Omental fat pad (tissue), 3 donors: ENCODE measurements at regions not wholly inside any gene's neighbourhood (a gene's known extent, or its start where the extent isn't known, plus 50 kb on each side); places are given as distances from the start of the nearest gene placed in this dataset.

ENCODE experiments used
- ATAC-seq: fragments of 150-250 bp; one replicate; pipeline ENCODE4 v1.9.1; 2016; ENCODE audit warnings: mild to moderate bottlenecking, moderate library complexity; ENCODE audit not compliant: low FRiP score
- DNase-seq: peaks from one replicate; pipeline ENCODE4 v3.0.0-alpha.2; 2019; ENCODE audit warnings: low spot score
- CTCF ChIP-seq, 3 donors: fragments of 450-650 bp; IDR thresholded peaks; one replicate each; pipeline ENCODE4 v1.5.1; 2016 to 2017; ENCODE audit warnings: antibody characterized with exemption in 3 of 3, mild to moderate bottlenecking in 3 of 3, moderate library complexity in 2 of 3

GRCh38 chr21:31558189-31558961 lies 101.1 kb upstream of the SOD1 start:
- no peak for DNase-seq
- ATAC-seq = no peak
- no peak for TF ChIP-seq CTCF (IDR thresholded peaks at IDR 0.05)

GRCh38 chr21:31557421-31558188 lies 101.9 kb upstream of the SOD1 start:
- ATAC-seq = no peak
- no peak for TF ChIP-seq CTCF (IDR thresholded peaks at IDR 0.05)
- DNase-seq = no peak

GRCh38 chr21:31556662-31557061 lies 102.8 kb upstream of the SOD1 start:
- ATAC-seq = no peak
- no peak for TF ChIP-seq CTCF (IDR thresholded peaks at IDR 0.05)
- DNase-seq = no peak

- TF ChIP-seq CTCF (IDR thresholded peaks at IDR 0.05) = no peak
- ATAC-seq (no peak), DNase-seq (no peak)
These were observed 103.7 kb upstream of the SOD1 start for GRCh38 chr21:31555741-31556191.

- no peak for TF ChIP-seq CTCF (IDR thresholded peaks at IDR 0.05)
- no peak for ATAC-seq
- DNase-seq = no peak
These were observed 104.9 kb upstream of the SOD1 start for GRCh38 chr21:31554511-31555022.

- ATAC-seq = no peak
- TF ChIP-seq CTCF (IDR thresholded peaks at IDR 0.05) = no peak
- DNase-seq = no peak
These were observed 105.6 kb upstream of the SOD1 start for GRCh38 chr21:31553926-31554325.
